WERI-Rb-1 (cell line): ENCODE measurements at regions not wholly inside any gene's neighbourhood (a gene's known extent, or its start where the extent isn't known, plus 50 kb on each side); places are given as distances from the start of the nearest gene placed in this dataset.

Experiments
- DNase-seq: peaks from one replicate; pipeline ENCODE4 v3.0.0-alpha.2; 2020
- H3K27ac ChIP-seq: fragments of 250-450 bp; sonication (Bioruptor Pico); 2 replicates; pipeline ENCODE4 v1.5.1; 2020; ENCODE audit warnings: mild to moderate bottlenecking, moderate library complexity
- H3K27me3 ChIP-seq: fragments of 250-450 bp; sonication (Bioruptor Pico); 2 replicates; pipeline ENCODE4 v1.5.1; 2021; ENCODE audit warnings: mild to moderate bottlenecking, low read depth, moderate library complexity; ENCODE audit not compliant: insufficient read depth, severe bottlenecking
- H3K36me3 ChIP-seq: fragments of 250-450 bp; sonication (Bioruptor Pico); 2 replicates; pipeline ENCODE4 v1.5.1; 2020; ENCODE audit warnings: mild to moderate bottlenecking, moderate library complexity
- H3K4me3 ChIP-seq: 2 replicates; pipeline ENCODE4 v1.5.1; 2011; ENCODE audit warnings: low read depth, mild to moderate bottlenecking, control low read depth, low read length
- H3K9me3 ChIP-seq: fragments of 250-450 bp; sonication (Bioruptor Pico); 2 replicates; pipeline ENCODE4 v1.5.1; 2021; ENCODE audit warnings: mild to moderate bottlenecking, moderate library complexity; ENCODE audit not compliant: severe bottlenecking
- CTCF ChIP-seq: IDR thresholded peaks from 2 replicates; pipeline ENCODE4 v1.5.1; 2011; ENCODE audit warnings: low read depth, mild to moderate bottlenecking, control low read depth, inconsistent platforms, low read length

DNA sequence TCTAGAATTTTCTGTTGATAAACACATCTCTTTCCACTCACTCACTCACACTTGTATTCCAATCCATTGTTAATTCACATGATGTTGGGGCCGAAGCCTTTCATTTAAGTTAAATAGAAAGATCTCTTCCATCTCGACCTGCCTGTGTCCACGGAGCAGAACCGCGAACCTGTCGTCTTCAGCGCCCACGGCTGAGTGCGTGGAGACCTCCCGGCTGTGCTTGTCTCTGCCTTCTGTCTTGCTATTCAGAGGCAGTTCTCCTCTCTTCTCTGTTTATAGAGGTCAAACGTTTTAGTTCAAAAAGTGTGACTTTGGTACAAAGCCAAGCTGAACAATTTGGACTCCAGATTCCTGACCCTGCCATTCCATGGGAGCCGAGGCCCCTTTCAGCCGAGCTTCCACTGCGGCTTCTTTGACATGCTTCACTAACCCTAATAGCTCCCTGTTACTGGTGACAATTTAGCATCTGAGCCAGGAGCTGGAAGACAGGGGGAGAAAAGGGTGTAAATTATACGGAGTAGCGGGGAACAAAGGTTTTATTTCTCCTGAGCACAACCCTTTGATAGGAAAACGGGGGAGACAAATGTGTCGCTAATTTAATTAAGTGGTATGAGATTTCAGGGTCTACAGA is 314.4 kb upstream of the IRX4 start:
- no peak for DNase-seq
- no peak for TF ChIP-seq CTCF
- Histone ChIP-seq H3K4me3 (no peak overlapping the region), H3K36me3 (no peaks in the 10 kb centered on the region), H3K9me3 (peaks cover 17% of the 10 kb centered on the region), H3K27ac (no peak overlapping the region), H3K27me3 (peaks cover 93% of the 10 kb centered on the region)

GRCh38 chr5:2196416-2196815 is 313.7 kb upstream of the IRX4 start:
- H3K9me3 ChIP-seq: peaks cover 17% of the 10 kb centered on the region
- no peak overlapping the region for H3K4me3 ChIP-seq
- H3K27me3 ChIP-seq: peaks cover 95% of the 10 kb centered on the region
- TF ChIP-seq CTCF: no peak
- H3K36me3 ChIP-seq: no peaks in the 10 kb centered on the region
- DNase-seq: no peak
- no peak overlapping the region for H3K27ac ChIP-seq

DNA sequence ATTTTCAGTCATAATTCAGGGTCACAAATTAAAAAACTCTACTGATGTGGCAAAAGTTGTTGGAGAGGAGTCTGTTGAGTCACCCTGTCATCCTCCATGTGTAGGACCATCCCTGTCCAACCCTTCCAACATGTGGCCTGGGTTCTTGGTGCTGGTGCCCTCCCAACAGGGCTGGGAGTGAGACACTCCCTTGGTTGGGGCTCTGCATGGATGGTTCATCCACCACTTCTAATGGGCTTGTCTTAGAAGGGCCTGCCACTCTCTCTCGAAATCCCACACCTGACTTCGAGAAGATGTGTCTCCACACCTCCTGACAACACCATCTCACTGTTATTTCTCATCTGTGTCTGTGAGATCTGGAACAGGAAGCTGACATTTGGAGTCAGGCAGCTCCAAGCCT is 312.2 kb upstream of the IRX4 start:
- TF ChIP-seq CTCF: no peak
- Histone ChIP-seq H3K4me3 (no peak overlapping the region), H3K36me3 (no peaks in the 10 kb centered on the region), H3K27me3 (peaks cover 95% of the 10 kb centered on the region), H3K27ac (no peak overlapping the region), H3K9me3 (peaks cover 17% of the 10 kb centered on the region)
- no peak for DNase-seq

- Histone ChIP-seq H3K27me3 (peaks cover 95% of the 10 kb centered on the region), H3K27ac (no peak overlapping the region), H3K9me3 (peaks cover 17% of the 10 kb centered on the region), H3K36me3 (no peaks in the 10 kb centered on the region), H3K4me3 (no peak overlapping the region)
- no peak for TF ChIP-seq CTCF
- DNase-seq: no peak
Observed at GRCh38 chr5:2194236-2194555, 311.5 kb upstream of the IRX4 start.

- no peak for DNase-seq
- no peak for TF ChIP-seq CTCF
- H3K27me3 ChIP-seq: peaks cover 95% of the 10 kb centered on the region
- H3K4me3 ChIP-seq: no peak overlapping the region
- H3K36me3 ChIP-seq: no peaks in the 10 kb centered on the region
- peaks cover 17% of the 10 kb centered on the region for H3K9me3 ChIP-seq
- H3K27ac ChIP-seq: no peak overlapping the region
Observed at GRCh38 chr5:2193542-2194235, 311.0 kb upstream of the IRX4 start.

GRCh38 chr5:2193142-2193541 is 310.4 kb upstream of the IRX4 start:
- H3K36me3 ChIP-seq: no peaks in the 10 kb centered on the region
- H3K27me3 ChIP-seq: peaks cover 97% of the 10 kb centered on the region
- no peak overlapping the region for H3K4me3 ChIP-seq
- no peak for DNase-seq
- peaks cover 17% of the 10 kb centered on the region for H3K9me3 ChIP-seq
- no peak for TF ChIP-seq CTCF
- no peak overlapping the region for H3K27ac ChIP-seq
